GM18519 (cell line): ENCODE measurements at regions not wholly inside any gene's neighbourhood (a gene's known extent, or its start where the extent isn't known, plus 50 kb on each side); places are given as distances from the start of the nearest gene placed in this dataset.
"Not testable (repeated sequence)": the region's sequence is repeated elsewhere in the genome, so short reads cannot be mapped to it uniquely, and the experiment has no call there.

Experiments used
- ATAC-seq: cut with Tn5 transposase; IDR thresholded peaks from one replicate; pipeline ENCODE4 v1.9.1; 2021; ENCODE audit warnings: mild to moderate bottlenecking, moderate library complexity; ENCODE audit not compliant: unreplicated experiment, low FRiP score

- ATAC-seq = no peak
These were observed 269.1 kb downstream of the RAP2B start for GRCh38 chr3:153431076-153431475.

- ATAC-seq = no peak
These were observed 275.6 kb downstream of the RAP2B start for GRCh38 chr3:153437666-153438065.

GRCh38 chr3:153438271-153438670 is 276.2 kb downstream of the RAP2B start:
- ATAC-seq = no peak

GRCh38 chr3:153439780-153440179 is 277.8 kb downstream of the RAP2B start:
- no peak for ATAC-seq

- ATAC-seq = no peak
These were observed 278.3 kb downstream of the RAP2B start for GRCh38 chr3:153440311-153440710.

- no peak for ATAC-seq
These were observed 280.4 kb downstream of the RAP2B start for GRCh38 chr3:153442386-153442785.

GRCh38 chr3:153442799-153443487 is 280.9 kb downstream of the RAP2B start:
- ATAC-seq = no peak

- no peak for ATAC-seq
These were observed 281.9 kb downstream of the RAP2B start for GRCh38 chr3:153443961-153444360.

- no peak for ATAC-seq
These were observed 283.8 kb downstream of the RAP2B start for GRCh38 chr3:153445817-153446216.

GRCh38 chr3:153448151-153448829 is 286.3 kb downstream of the RAP2B start:
- no peak for ATAC-seq

GRCh38 chr3:153456833-153457545 is 295.0 kb downstream of the RAP2B start:
- ATAC-seq = no peak

- no peak for ATAC-seq
These were observed 296.9 kb downstream of the RAP2B start for GRCh38 chr3:153458881-153459280.

GRCh38 chr3:153462545-153462944 is 300.5 kb downstream of the RAP2B start:
- no peak for ATAC-seq

GRCh38 chr3:153463895-153464294 is 301.9 kb downstream of the RAP2B start:
- peak; percentile 98 for ATAC-seq

GRCh38 chr3:153469162-153469561 is 307.1 kb downstream of the RAP2B start:
- ATAC-seq = no peak

- no peak for ATAC-seq
These were observed 322.8 kb downstream of the RAP2B start for GRCh38 chr3:153484842-153485241.

- ATAC-seq = no peak
These were observed 333.4 kb downstream of the RAP2B start for GRCh38 chr3:153495422-153495821.

GRCh38 chr3:153502682-153503081 is 340.7 kb downstream of the RAP2B start:
- ATAC-seq = no peak

- ATAC-seq = no peak
These were observed 341.8 kb downstream of the RAP2B start for GRCh38 chr3:153503873-153504272.

- not testable (repeated sequence) for ATAC-seq
These were observed 344.2 kb downstream of the RAP2B start for GRCh38 chr3:153506205-153506604.

- ATAC-seq = not testable (repeated sequence)
These were observed 344.7 kb downstream of the RAP2B start for GRCh38 chr3:153506686-153507085.

GRCh38 chr3:153513236-153513635 is 351.2 kb downstream of the RAP2B start:
- ATAC-seq = no peak
